ENCODE measurements at regions not wholly inside any gene's neighbourhood (a gene's known extent, or its start where the extent isn't known, plus 50 kb on each side); places are given as distances from the start of the nearest gene placed in this dataset.

DNA sequence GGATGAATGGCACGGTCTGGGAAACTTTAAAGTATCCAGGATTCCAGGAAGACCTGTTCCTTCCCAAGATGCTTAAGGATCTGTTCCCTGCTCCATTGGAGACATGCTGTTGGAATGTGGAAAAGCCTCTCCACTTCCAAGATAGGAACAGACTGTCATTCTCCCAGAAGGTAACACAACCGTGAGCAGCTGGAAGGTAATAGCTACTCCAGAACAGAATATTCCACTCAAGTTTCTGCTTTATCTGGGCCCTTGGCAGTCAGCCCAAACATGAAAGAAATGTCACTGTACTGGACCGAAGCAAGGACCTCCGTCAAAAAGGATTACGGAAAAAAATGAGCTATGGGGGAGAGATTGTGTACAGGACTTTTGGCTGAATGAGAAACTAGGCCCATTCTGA, 420.9 kb upstream of the NBEA start:
- no peaks in the 10 kb centered on the region for H3K4me1 ChIP-seq (ENCODE audit: control insufficient read depth in 2 of 2, insufficient read depth in 2 of 2, low read length in 2 of 2)
- H3K9ac ChIP-seq (ENCODE audit: low read depth in 1 of 2, low read length in 2 of 2) = no peak overlapping the region
- no peaks in the 10 kb centered on the region for H3K27me3 ChIP-seq (ENCODE audit: control insufficient read depth in 2 of 2, insufficient read depth in 2 of 2, low read length in 2 of 2)
- H3K36me3 ChIP-seq (ENCODE audit: control insufficient read depth in 2 of 2, insufficient read depth in 2 of 2, low read length in 2 of 2) = no peaks in the 10 kb centered on the region
- H3K27ac ChIP-seq (ENCODE audit: low read depth in 2 of 2, low read length in 2 of 2) = no peak overlapping the region
- H3K4me3 ChIP-seq (ENCODE audit: low read length in 2 of 2) = no peak overlapping the region
- H3K9me3 ChIP-seq (ENCODE audit: control insufficient read depth in 2 of 2, low read length in 2 of 2) = no peaks in the 10 kb centered on the region

DNA sequence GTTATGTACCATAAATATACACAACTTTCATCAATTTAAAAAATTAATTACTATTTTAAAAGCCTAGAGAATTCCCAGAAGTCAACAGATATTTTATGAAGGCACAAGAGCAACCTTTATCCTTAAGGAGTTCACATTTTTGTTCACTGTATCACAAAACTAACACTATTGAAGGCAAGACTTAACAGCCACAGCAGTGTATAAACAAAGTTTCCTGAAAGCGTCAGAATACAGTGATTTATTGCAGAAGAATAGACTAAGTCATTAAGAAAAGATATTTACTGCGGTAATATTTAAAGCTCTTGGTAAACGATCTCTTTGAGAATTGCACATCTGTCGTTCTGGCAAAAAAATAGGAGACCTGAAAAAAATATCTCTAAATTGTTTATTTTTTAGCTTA, 419.3 kb upstream of the NBEA start:
- Histone ChIP-seq H3K9ac (ENCODE audit: low read depth in 1 of 2, low read length in 2 of 2) (no peak overlapping the region), H3K27me3 (ENCODE audit: control insufficient read depth in 2 of 2, insufficient read depth in 2 of 2, low read length in 2 of 2) (no peaks in the 10 kb centered on the region), H3K27ac (ENCODE audit: low read depth in 2 of 2, low read length in 2 of 2) (no peak overlapping the region), H3K36me3 (ENCODE audit: control insufficient read depth in 2 of 2, insufficient read depth in 2 of 2, low read length in 2 of 2) (no peaks in the 10 kb centered on the region), H3K4me3 (ENCODE audit: low read length in 2 of 2) (no peak overlapping the region), H3K4me1 (ENCODE audit: control insufficient read depth in 2 of 2, insufficient read depth in 2 of 2, low read length in 2 of 2) (no peaks in the 10 kb centered on the region), H3K9me3 (ENCODE audit: control insufficient read depth in 2 of 2, low read length in 2 of 2) (no peaks in the 10 kb centered on the region)

DNA sequence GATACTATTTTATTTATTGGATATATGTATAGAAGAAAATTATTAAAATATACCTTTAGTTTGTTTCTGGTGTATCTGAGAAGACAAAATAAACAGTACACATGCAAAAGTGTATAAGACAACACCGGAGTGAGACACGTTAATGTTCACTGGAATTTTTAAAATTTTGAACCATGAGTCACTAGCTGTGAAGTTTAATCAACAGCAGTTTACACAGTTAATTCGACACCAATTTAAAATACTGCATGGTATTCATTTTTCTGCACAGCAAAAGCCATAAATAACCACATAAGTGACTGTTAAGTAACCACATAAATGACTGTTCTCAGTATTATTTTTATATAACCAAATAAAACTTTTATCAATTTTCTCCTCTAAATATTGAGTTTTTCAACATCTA, 418.7 kb upstream of the NBEA start:
- H3K4me1 ChIP-seq (ENCODE audit: control insufficient read depth in 2 of 2, insufficient read depth in 2 of 2, low read length in 2 of 2) = no peaks in the 10 kb centered on the region
- H3K36me3 ChIP-seq (ENCODE audit: control insufficient read depth in 2 of 2, insufficient read depth in 2 of 2, low read length in 2 of 2) = no peaks in the 10 kb centered on the region
- no peak overlapping the region for H3K9ac ChIP-seq (ENCODE audit: low read depth in 1 of 2, low read length in 2 of 2)
- H3K4me3 ChIP-seq (ENCODE audit: low read length in 2 of 2) = no peak overlapping the region
- H3K27me3 ChIP-seq (ENCODE audit: control insufficient read depth in 2 of 2, insufficient read depth in 2 of 2, low read length in 2 of 2) = no peaks in the 10 kb centered on the region
- no peaks in the 10 kb centered on the region for H3K9me3 ChIP-seq (ENCODE audit: control insufficient read depth in 2 of 2, low read length in 2 of 2)
- H3K27ac ChIP-seq (ENCODE audit: low read depth in 2 of 2, low read length in 2 of 2) = no peak overlapping the region

- H3K4me3 ChIP-seq (ENCODE audit: low read length in 2 of 2) = no peak overlapping the region
- no peaks in the 10 kb centered on the region for H3K36me3 ChIP-seq (ENCODE audit: control insufficient read depth in 2 of 2, insufficient read depth in 2 of 2, low read length in 2 of 2)
- H3K27me3 ChIP-seq (ENCODE audit: control insufficient read depth in 2 of 2, insufficient read depth in 2 of 2, low read length in 2 of 2) = no peaks in the 10 kb centered on the region
- H3K9me3 ChIP-seq (ENCODE audit: control insufficient read depth in 2 of 2, low read length in 2 of 2) = no peaks in the 10 kb centered on the region
- H3K27ac ChIP-seq (ENCODE audit: low read depth in 2 of 2, low read length in 2 of 2) = no peak overlapping the region
- no peaks in the 10 kb centered on the region for H3K4me1 ChIP-seq (ENCODE audit: control insufficient read depth in 2 of 2, insufficient read depth in 2 of 2, low read length in 2 of 2)
- H3K9ac ChIP-seq (ENCODE audit: low read depth in 1 of 2, low read length in 2 of 2) = no peak overlapping the region
Measured at GRCh38 chr13:34533941-34534340, 408.1 kb upstream of the NBEA start.

- no peak overlapping the region for H3K4me3 ChIP-seq (ENCODE audit: low read length in 2 of 2)
- no peaks in the 10 kb centered on the region for H3K4me1 ChIP-seq (ENCODE audit: control insufficient read depth in 2 of 2, insufficient read depth in 2 of 2, low read length in 2 of 2)
- no peaks in the 10 kb centered on the region for H3K27me3 ChIP-seq (ENCODE audit: control insufficient read depth in 2 of 2, insufficient read depth in 2 of 2, low read length in 2 of 2)
- no peaks in the 10 kb centered on the region for H3K36me3 ChIP-seq (ENCODE audit: control insufficient read depth in 2 of 2, insufficient read depth in 2 of 2, low read length in 2 of 2)
- H3K9me3 ChIP-seq (ENCODE audit: control insufficient read depth in 2 of 2, low read length in 2 of 2) = no peaks in the 10 kb centered on the region
- H3K27ac ChIP-seq (ENCODE audit: low read depth in 2 of 2, low read length in 2 of 2) = no peak overlapping the region
- H3K9ac ChIP-seq (ENCODE audit: low read depth in 1 of 2, low read length in 2 of 2) = no peak overlapping the region
Measured at GRCh38 chr13:34542321-34542720, 399.7 kb upstream of the NBEA start.

DNA sequence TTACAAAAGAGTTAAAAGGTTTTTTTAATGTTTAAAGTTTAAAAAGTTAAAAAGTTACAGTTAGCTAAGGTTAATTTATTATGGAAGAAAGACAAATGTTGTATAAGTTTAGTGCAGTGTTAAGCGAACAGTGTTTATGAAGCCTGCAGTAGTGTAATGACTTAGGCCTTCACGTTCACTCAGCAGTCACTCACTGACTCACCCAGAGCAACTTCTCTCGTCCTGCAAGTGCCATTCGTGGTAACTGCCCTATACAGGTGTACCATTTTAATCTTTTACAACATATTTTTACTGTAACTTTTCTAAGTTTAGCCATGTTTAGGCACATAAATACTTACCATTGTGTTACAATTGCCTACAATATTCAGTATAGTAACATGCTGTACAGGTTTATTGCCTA, 398.2 kb upstream of the NBEA start:
- Histone ChIP-seq H3K9ac (ENCODE audit: low read depth in 1 of 2, low read length in 2 of 2) (no peak overlapping the region), H3K36me3 (ENCODE audit: control insufficient read depth in 2 of 2, insufficient read depth in 2 of 2, low read length in 2 of 2) (no peaks in the 10 kb centered on the region), H3K27me3 (ENCODE audit: control insufficient read depth in 2 of 2, insufficient read depth in 2 of 2, low read length in 2 of 2) (no peaks in the 10 kb centered on the region), H3K4me1 (ENCODE audit: control insufficient read depth in 2 of 2, insufficient read depth in 2 of 2, low read length in 2 of 2) (no peaks in the 10 kb centered on the region), H3K9me3 (ENCODE audit: control insufficient read depth in 2 of 2, low read length in 2 of 2) (no peaks in the 10 kb centered on the region), H3K4me3 (ENCODE audit: low read length in 2 of 2) (no peak overlapping the region), H3K27ac (ENCODE audit: low read depth in 2 of 2, low read length in 2 of 2) (no peak overlapping the region)

DNA sequence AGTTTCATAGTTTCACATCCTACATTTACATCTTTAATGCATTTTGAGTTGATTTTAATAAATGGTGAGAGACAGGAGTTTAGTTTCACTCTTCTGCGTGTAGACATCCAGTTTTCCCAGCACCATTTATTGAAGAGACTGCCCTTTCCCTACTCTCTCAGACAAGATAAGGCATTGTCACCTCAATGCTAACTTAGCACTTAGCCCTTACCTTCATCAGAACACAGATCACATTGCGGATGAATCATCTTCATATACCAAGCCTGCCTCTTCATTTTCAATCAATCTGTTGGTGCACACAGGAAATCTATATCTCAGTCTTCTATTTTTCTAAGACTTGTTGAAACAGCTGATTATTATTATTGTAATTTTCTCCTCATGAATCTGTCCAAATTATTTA, 396.6 kb upstream of the NBEA start:
- Histone ChIP-seq H3K4me3 (ENCODE audit: low read length in 2 of 2) (no peak overlapping the region), H3K36me3 (ENCODE audit: control insufficient read depth in 2 of 2, insufficient read depth in 2 of 2, low read length in 2 of 2) (no peaks in the 10 kb centered on the region), H3K27ac (ENCODE audit: low read depth in 2 of 2, low read length in 2 of 2) (no peak overlapping the region), H3K9ac (ENCODE audit: low read depth in 1 of 2, low read length in 2 of 2) (no peak overlapping the region), H3K9me3 (ENCODE audit: control insufficient read depth in 2 of 2, low read length in 2 of 2) (no peaks in the 10 kb centered on the region), H3K4me1 (ENCODE audit: control insufficient read depth in 2 of 2, insufficient read depth in 2 of 2, low read length in 2 of 2) (no peaks in the 10 kb centered on the region), H3K27me3 (ENCODE audit: control insufficient read depth in 2 of 2, insufficient read depth in 2 of 2, low read length in 2 of 2) (no peaks in the 10 kb centered on the region)

- Histone ChIP-seq H3K27ac (ENCODE audit: low read depth in 2 of 2, low read length in 2 of 2) (no peak overlapping the region), H3K4me3 (ENCODE audit: low read length in 2 of 2) (no peak overlapping the region), H3K27me3 (ENCODE audit: control insufficient read depth in 2 of 2, insufficient read depth in 2 of 2, low read length in 2 of 2) (no peaks in the 10 kb centered on the region), H3K4me1 (ENCODE audit: control insufficient read depth in 2 of 2, insufficient read depth in 2 of 2, low read length in 2 of 2) (no peaks in the 10 kb centered on the region), H3K9me3 (ENCODE audit: control insufficient read depth in 2 of 2, low read length in 2 of 2) (no peaks in the 10 kb centered on the region), H3K9ac (ENCODE audit: low read depth in 1 of 2, low read length in 2 of 2) (no peak overlapping the region), H3K36me3 (ENCODE audit: control insufficient read depth in 2 of 2, insufficient read depth in 2 of 2, low read length in 2 of 2) (no peaks in the 10 kb centered on the region)
Measured at GRCh38 chr13:34546344-34547250, 395.5 kb upstream of the NBEA start.

GRCh38 chr13:34547929-34548328, 394.1 kb upstream of the NBEA start:
- no peak overlapping the region for H3K27ac ChIP-seq (ENCODE audit: low read depth in 2 of 2, low read length in 2 of 2)
- no peak overlapping the region for H3K4me3 ChIP-seq (ENCODE audit: low read length in 2 of 2)
- H3K36me3 ChIP-seq (ENCODE audit: control insufficient read depth in 2 of 2, insufficient read depth in 2 of 2, low read length in 2 of 2) = no peaks in the 10 kb centered on the region
- H3K27me3 ChIP-seq (ENCODE audit: control insufficient read depth in 2 of 2, insufficient read depth in 2 of 2, low read length in 2 of 2) = no peaks in the 10 kb centered on the region
- H3K9me3 ChIP-seq (ENCODE audit: control insufficient read depth in 2 of 2, low read length in 2 of 2) = no peaks in the 10 kb centered on the region
- no peak overlapping the region for H3K9ac ChIP-seq (ENCODE audit: low read depth in 1 of 2, low read length in 2 of 2)
- H3K4me1 ChIP-seq (ENCODE audit: control insufficient read depth in 2 of 2, insufficient read depth in 2 of 2, low read length in 2 of 2) = no peaks in the 10 kb centered on the region

DNA sequence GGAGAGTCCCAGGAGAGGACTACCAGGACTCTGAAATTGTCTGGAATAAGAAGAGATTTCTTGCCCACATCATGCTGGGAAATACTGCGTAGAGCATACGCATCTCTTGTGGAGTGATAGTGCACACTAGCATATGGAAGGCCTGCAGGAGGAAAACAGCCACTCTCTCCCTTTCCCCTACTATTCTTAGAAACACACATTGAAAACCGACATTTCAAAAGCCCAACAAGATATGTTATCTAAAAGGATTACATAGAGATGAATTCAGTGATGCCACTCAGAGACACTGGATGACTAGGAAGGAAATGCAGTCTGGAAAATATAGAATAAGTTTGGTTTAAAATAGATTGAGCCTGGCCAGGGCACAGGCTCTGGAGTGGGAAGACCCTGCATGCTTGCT, 388.7 kb upstream of the NBEA start:
- no peak overlapping the region for H3K9ac ChIP-seq (ENCODE audit: low read depth in 1 of 2, low read length in 2 of 2)
- H3K9me3 ChIP-seq (ENCODE audit: control insufficient read depth in 2 of 2, low read length in 2 of 2) = no peaks in the 10 kb centered on the region
- no peaks in the 10 kb centered on the region for H3K27me3 ChIP-seq (ENCODE audit: control insufficient read depth in 2 of 2, insufficient read depth in 2 of 2, low read length in 2 of 2)
- H3K4me3 ChIP-seq (ENCODE audit: low read length in 2 of 2) = no peak overlapping the region
- no peak overlapping the region for H3K27ac ChIP-seq (ENCODE audit: low read depth in 2 of 2, low read length in 2 of 2)
- H3K36me3 ChIP-seq (ENCODE audit: control insufficient read depth in 2 of 2, insufficient read depth in 2 of 2, low read length in 2 of 2) = no peaks in the 10 kb centered on the region
- no peaks in the 10 kb centered on the region for H3K4me1 ChIP-seq (ENCODE audit: control insufficient read depth in 2 of 2, insufficient read depth in 2 of 2, low read length in 2 of 2)

Measured in mucosa of rectum (tissue), 2 donors.